ENCODE measurements at regions not wholly inside any gene's neighbourhood (a gene's known extent, or its start where the extent isn't known, plus 50 kb on each side); places are given as distances from the start of the nearest gene placed in this dataset.

- TF ChIP-seq CTCF (IDR thresholded peaks at IDR 0.05; ENCODE audit: extremely low read depth in 1 of 2, insufficient read depth in 1 of 2, low read depth in 1 of 2, low read length in 2 of 2) (no peak), POLR2A (IDR thresholded peaks at IDR 0.05; ENCODE audit: low read depth, low read length) (no peak), EZH2 (IDR thresholded peaks at IDR 0.05; ENCODE audit: borderline replicate concordance, low read depth, low read length, severe bottlenecking) (no peak), JUN (IDR thresholded peaks at IDR 0.05; ENCODE audit: borderline replicate concordance, insufficient read depth, insufficient read length, low read depth) (no peak), POLR2AphosphoS5 (IDR thresholded peaks at IDR 0.05; ENCODE audit: insufficient read depth, low read depth, low read length) (no peak), MAX (IDR thresholded peaks at IDR 0.05; ENCODE audit: insufficient read depth, insufficient read length) (no peak), GATA2 (IDR thresholded peaks at IDR 0.05; ENCODE audit: insufficient read depth, insufficient read length, low read depth, low read length) (no peak), MYC (IDR thresholded peaks at IDR 0.05; ENCODE audit: low read depth, low read length) (no peak)
Measured at GRCh38 chr15:81807806-81808205, 238.0 kb downstream of the MEX3B start.
